Tibial nerve (tissue), 3 donors: ENCODE measurements at regions not wholly inside any gene's neighbourhood (a gene's known extent, or its start where the extent isn't known, plus 50 kb on each side); places are given as distances from the start of the nearest gene placed in this dataset.

Experiments
- CTCF ChIP-seq, 5 experiments: fragments of 200-600 bp in 3 of 5; fragments of 450-650 bp in 2 of 5; sonication (generic) in 3 of 5; IDR thresholded peaks; one replicate each; pipeline ENCODE4 v1.5.1; 2016 to 2019; ENCODE audit warnings: antibody characterized with exemption in 5 of 5, mild to moderate bottlenecking in 3 of 5, moderate library complexity in 2 of 5
- POLR2A ChIP-seq, 2 donors: fragments of 450-650 bp; IDR thresholded peaks; one replicate each; pipeline ENCODE4 v1.6.1; 2017; ENCODE audit warnings: antibody characterized with exemption in 2 of 2, mild to moderate bottlenecking in 2 of 2, moderate library complexity in 2 of 2

- TF ChIP-seq CTCF (IDR thresholded peaks at IDR 0.05) (no peak), POLR2A (IDR thresholded peaks at IDR 0.05) (no peak)
These were observed 218.2 kb upstream of the SLC10A2 start for GRCh38 chr13:103284466-103284865.
